ENCODE measurements at regions not wholly inside any gene's neighbourhood (a gene's known extent, or its start where the extent isn't known, plus 50 kb on each side); places are given as distances from the start of the nearest gene placed in this dataset.

- DNase-seq (ENCODE audit: low read depth): no peak
- H3K4me3 ChIP-seq (ENCODE audit: low read length): no peak overlapping the region
- TF ChIP-seq CTCF (conservative IDR thresholded peaks at IDR 0.05; ENCODE audit: low read depth, low read length): no peak
Observed at GRCh38 chr16:48442379-48442778, 57.2 kb upstream of the SIAH1 start.

DNA sequence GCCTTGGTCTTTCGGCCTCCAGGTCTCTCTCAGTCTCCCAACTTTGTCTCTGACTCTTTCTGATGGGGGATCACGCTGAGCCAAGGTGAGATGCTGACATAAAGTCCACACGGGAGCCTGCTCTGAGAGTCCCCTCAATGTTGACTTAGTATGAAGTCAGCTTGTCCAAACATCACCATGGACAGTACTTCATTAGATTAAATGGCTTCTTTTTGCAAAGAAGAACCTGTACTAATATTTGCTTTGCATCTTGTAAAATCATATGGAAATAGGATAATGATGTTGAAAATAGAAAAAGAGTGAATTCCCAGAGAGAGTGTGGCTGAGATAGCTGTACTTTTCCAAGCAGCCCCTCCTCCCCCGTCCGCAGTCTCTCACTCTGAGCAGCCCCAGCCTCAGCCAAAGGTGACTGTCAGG, 56.7 kb upstream of the SIAH1 start:
- DNase-seq (ENCODE audit: low read depth): no peak
- no peak for TF ChIP-seq CTCF (conservative IDR thresholded peaks at IDR 0.05; ENCODE audit: low read depth, low read length)
- H3K4me3 ChIP-seq (ENCODE audit: low read length): no peak overlapping the region

GRCh38 chr16:48441106-48441505, 55.9 kb upstream of the SIAH1 start:
- H3K4me3 ChIP-seq (ENCODE audit: low read length): no peak overlapping the region
- no peak for TF ChIP-seq CTCF (conservative IDR thresholded peaks at IDR 0.05; ENCODE audit: low read depth, low read length)
- no peak for DNase-seq (ENCODE audit: low read depth)

DNA sequence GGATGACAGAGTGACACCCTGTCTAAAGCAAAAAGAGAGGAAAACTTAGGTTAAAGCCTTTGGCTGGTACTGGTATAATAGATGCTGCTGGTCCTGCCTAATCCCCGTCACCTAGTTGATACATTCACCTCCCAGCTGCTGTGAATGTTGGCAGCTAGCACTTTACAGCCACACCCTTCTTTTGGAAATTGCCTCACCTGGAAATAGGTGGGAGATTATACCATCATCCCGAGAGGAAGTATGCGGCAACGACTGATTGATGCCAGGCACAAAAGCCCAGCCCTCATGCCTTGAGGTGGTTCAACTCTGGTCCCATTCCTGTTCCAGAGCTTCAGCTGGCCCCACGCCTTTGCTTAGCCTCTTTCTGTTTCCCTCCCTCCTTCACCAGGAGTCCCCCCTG, 53.2 kb upstream of the SIAH1 start:
- no peak for DNase-seq (ENCODE audit: low read depth)
- TF ChIP-seq CTCF (conservative IDR thresholded peaks at IDR 0.05; ENCODE audit: low read depth, low read length): no peak
- no peak overlapping the region for H3K4me3 ChIP-seq (ENCODE audit: low read length)

DNA sequence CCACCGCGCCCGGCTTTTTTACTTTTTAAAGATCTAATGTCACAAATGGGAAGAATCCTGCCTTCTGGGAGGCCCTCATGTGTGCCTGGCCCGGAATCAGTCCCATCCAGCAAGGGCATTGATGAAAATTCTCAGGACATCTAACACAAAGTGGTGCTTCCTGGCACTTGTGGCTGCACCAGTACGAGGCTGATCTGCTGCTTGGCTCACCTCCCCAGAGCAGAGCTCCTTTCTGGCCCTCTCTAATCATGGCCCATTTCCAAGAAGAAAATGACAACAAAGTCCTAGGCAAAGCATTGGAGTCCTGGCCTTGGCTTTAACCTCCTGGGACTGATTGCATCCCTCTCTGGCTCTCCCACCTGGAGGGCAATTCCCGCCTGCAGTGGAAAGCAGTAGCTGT, 50.7 kb upstream of the SIAH1 start:
- DNase-seq (ENCODE audit: low read depth): no peak
- no peak overlapping the region for H3K4me3 ChIP-seq (ENCODE audit: low read length)

GRCh38 chr16:48435318-48435680, 50.1 kb upstream of the SIAH1 start:
- DNase-seq (ENCODE audit: low read depth): no peak
- TF ChIP-seq CTCF (conservative IDR thresholded peaks at IDR 0.05; ENCODE audit: low read depth, low read length): no peak
- H3K4me3 ChIP-seq (ENCODE audit: low read length): no peak overlapping the region

More for the DNA sequence above, 50.7 kb upstream of the SIAH1 start:
- TF ChIP-seq CTCF (conservative IDR thresholded peaks at IDR 0.05; ENCODE audit: low read depth, low read length): no peak
